ENCODE measurements at regions not wholly inside any gene's neighbourhood (a gene's known extent, or its start where the extent isn't known, plus 50 kb on each side); places are given as distances from the start of the nearest gene placed in this dataset.
"Not testable (repeated sequence)": the region's sequence is repeated elsewhere in the genome, so short reads cannot be mapped to it uniquely, and the experiment has no call there.

DNA sequence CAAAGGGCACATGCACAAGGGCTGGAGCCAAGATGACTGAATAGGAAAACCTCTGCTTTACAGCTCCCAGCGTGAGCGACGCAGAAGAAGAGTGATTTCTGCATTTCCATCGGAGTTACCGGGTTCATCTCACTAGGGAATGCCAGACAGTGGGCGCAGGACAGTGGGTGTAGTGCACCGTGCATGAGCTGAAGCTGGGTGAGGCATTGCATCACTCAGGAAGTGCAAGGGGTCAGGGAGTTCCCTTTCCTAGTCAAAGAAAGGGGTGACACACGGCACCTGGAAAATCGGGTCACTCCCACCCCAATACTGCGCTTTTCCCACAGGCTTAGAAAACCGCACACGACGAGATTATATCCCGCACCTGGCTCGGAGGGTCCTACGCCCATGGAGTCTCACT, 64.5 kb upstream of the HTR1E start:
- DNase-seq = not testable (repeated sequence)

DNA sequence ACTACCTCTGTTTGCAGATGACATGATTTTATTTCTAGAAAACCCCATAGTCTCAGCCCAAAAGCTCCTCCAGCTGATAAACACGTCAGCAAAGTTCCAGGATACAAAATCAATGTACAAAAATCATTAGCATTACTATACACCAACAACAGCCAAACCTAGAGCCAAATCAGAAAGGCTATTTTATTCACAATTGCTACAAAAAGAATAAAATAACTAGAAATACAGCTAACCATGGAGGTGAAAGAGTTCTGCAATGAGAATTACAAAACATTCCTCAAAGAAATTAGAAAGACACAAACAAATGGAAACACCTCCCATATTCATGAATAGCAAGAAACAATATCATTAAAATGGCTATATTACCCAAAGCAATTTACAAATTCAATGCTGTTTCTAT, 65.6 kb upstream of the HTR1E start:
- no peak for DNase-seq

DNA sequence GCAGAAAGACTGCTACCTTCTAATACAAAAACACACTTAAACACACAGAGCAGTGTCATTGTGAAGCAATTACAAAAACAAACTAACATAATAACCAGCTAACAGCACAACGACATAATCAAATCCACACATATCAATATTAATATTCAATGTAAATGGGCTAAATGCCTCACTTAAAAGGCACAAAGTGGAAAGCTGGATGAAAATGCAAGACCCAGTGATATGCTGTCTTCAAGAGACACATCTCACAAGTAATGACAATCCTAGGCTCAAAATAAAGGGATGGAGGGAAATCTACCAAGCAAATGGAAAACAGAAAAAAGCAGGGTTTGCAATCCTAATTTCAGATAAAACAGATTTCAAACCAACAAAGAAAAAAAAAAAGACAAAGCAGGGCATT, 67.8 kb upstream of the HTR1E start:
- DNase-seq = no peak

DNA sequence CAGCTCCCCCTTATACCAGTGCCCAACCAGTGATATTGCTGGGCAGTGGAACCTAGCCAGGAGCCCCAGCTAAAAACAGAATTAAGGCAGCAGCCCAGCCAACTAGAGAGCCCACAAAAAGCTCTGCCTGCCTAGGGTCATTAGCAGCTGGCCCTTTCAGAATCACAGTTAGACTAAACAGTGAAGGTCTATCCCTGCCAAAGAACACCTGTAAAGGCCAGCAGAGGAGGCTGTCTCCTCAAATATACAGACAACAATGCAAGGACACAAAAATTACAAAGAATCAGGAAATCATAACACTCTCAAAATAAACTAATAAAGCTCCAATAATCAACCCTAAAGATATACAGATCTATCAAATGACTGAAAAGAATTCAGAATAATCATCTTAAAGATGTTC, 77.8 kb upstream of the HTR1E start:
- no peak for DNase-seq

DNA sequence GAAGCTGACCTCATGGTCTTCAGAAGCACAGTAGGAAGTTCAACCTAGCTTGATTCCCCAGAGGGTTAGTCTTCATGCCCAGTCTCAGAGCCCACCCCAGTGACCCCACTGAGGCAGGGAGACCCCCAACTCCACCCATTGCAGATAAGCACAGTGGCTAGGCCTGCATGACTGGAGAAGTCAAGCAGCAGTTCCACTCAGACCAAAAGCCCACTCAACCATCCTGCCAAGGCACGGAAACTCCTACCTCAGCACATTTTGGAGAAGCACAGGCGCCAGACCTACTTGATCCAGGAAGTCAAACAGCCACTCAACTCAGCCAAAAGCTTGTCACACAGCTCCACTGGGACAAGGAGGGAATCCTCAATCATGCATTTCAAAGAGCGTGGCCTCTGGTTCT, 78.4 kb upstream of the HTR1E start:
- DNase-seq = no peak

DNA sequence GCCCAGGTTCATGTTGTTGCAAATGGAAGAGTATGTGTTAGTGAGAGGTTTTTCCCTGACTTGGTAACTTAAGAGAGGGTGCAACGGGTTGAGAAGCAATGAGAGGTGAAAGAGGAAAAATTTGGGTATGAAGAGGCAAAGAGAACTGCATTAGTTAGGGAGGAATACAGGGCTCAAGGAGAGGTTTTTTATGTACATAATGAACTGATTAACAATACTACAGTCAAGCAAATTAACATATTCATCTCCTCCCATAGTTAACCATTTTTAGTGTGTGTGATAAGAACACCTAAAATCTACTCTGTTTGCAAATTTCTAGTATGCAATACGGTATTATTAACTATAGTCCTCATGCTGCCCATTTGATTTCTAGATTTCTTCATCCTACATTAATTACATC, 79.5 kb upstream of the HTR1E start:
- no peak for DNase-seq

DNA sequence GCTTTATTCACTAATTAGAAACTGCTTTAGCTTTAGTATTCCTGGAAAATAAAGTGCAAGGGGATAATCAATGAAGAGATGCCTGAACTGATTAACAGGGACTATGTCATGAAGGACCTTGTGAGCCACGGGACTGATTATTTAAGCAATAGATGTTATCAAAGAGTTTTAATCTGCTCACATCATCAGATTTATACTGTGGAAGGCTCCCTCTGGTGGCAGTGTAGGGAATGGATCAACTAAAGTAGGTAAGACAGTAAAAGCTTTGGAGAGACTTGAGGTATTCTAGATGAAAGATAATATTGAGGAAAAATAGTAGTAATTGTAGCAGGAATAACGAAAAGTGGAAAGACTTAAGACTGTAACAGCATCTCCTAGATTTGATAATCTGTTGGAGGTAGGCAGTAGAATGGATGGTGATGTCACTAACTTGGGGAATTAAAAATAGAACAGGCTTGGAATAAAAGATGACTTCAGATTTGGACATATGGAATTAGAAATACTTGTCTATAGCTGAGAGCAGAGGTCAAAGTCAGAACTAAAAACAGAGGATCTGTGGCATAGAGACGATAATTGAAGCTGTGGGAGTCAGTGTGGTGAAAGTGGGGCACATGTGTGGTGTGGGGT, 80.3 kb upstream of the HTR1E start:
- DNase-seq = no peak

DNA sequence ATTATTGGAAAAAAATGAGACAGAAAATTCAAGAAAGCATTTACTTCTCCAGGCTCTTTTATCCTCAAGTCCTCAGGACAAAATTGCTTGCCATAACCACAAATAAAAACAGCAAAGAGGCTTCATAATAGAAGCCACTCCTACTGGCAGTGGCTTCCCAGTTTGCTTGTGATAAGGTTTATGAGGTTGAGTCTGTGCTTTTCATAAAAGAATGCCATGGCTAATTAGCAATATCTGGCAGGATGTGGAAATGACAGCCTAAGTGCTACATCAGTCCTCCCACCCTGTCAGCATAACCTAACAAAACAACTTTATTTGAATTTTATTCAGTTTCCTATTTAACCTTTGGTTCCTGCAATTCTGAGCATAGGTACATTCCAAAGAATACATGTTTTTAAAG, 80.9 kb upstream of the HTR1E start:
- DNase-seq = no peak

DNA sequence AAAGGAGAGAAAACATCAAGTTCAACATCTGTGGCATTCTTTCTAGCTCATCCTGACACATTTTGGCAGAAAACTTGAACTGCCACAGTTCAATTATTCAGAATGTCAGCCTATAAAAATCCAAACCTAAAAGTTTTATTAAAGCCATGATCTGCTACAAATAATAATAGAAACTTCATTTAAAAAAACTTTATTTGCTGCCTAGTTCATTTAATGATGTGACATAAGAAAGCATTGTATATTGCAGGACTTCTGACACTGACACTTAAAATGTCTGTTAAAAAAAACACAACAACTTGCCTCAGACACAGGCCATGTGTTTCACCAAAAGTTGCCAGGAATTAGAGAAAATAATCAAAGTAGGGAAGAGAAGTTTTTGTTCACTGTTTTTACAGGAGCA, 88.3 kb upstream of the HTR1E start:
- DNase-seq = peak; percentile 62

- no peak for DNase-seq
Measured at GRCh38 chr6:86832686-86833085, 104.6 kb upstream of the HTR1E start.

DNA sequence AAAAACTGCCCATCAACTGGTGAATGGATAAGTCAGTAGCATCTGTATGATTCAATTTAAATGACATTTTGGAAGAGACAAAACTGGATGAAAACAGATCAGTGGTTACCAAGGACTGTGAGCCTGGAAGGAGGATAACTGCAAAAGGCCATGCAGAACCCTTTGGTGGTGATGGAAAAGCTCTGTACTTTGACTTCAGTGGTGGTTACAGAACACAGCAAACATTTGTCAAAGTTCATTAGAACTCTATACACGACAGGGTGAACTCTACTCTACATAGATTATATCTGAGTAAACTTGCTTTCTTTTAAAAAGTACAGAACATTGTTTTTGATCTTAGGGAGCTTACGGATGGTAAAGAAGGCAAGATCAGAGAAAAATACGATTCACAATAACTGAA, 111.9 kb upstream of the HTR1E start:
- DNase-seq = no peak

DNA sequence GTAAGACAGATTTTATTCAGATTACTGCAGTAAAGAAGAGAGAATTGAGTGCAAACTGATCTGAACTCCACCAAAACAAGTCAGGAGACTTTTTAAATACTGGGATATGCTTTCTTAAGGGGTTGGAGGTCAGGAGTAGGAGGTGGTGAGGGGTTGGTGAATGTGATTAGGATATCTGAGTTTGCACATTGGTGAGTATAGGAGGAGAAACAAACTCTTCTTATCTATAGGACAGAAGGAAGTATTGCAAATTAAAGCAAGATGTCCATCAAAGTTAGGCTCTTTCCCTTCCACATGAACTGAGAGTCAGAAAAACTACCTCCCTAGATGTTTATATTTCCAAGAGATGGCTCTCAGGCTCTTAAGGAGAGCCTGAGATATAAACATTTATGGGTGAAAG, 114.6 kb upstream of the HTR1E start:
- DNase-seq = no peak

- no peak for DNase-seq
Measured at GRCh38 chr6:86820750-86821149, 116.6 kb upstream of the HTR1E start.

DNA sequence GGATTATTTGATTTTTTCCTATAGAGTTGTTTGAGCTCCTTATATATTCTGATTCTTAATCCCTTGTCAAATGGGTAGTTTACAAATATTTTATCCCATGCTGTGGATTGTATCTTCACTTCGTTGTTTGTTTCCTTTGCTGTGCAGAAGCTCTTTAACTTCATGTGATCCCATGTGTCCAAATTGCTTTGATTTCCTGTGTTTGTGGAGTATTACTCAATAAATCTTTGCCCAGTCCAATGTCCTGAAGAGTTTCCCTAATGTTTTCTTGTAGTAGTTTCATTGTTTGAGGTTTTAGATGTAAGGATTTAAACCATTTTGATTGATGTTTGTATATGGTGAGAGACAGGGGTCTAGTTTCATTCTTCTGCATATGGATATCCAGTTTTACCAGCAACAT, 143.7 kb upstream of the HTR1E start:
- DNase-seq = no peak

GRCh38 chr6:86791476-86791875, 145.9 kb upstream of the HTR1E start:
- no peak for DNase-seq

DNA sequence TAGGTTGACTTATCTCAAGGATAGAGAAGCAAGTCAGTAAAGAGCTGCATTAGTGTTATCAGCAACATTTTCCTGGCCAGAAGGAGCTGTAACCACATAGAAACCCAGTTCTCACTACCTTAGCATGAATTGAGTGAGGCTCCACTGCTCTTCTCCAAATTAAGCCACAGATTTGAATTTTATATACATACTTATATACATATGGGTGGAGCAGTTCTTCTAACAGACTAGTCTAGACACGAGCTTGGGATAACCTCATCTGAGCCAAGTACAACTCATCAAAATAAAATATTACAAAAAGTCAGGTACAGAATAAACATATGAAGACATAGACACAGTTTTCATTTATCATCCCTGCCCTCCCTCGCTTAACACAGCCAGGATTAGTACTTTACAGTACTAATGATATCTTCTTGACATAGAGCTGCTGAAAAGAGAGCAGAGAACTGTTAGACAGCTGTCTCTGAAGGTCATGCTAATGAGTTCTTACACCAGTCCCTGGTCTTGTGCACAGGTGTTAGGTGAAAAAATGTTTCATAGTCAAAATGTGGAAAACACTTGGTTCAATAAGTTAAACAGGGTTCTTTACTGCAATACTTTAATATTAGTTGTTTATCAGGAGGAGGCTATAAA, 147.4 kb upstream of the HTR1E start:
- no peak for DNase-seq

GRCh38 chr6:86782328-86782727, 155.0 kb upstream of the HTR1E start:
- no peak for DNase-seq

GRCh38 chr6:86780923-86781322, 156.4 kb upstream of the HTR1E start:
- no peak for DNase-seq

DNA sequence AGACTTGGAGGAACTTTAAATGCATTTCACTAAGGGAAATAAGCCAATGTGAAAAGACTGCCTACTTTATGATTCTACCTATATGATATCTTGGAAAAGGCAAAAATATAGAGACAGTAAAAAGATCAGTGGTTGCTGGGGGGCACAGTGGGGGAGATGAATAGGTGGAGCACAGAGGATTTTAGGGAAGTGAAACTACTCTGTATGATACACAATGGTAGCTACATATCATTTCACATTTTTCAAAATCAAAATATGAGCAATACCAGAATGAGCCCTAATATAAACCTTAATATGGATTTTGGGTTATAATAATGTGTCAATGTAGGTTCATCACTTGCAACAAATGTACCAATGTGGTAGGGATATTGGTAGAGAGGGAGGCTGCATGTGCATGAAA, 161.4 kb upstream of the HTR1E start:
- DNase-seq = no peak

DNA sequence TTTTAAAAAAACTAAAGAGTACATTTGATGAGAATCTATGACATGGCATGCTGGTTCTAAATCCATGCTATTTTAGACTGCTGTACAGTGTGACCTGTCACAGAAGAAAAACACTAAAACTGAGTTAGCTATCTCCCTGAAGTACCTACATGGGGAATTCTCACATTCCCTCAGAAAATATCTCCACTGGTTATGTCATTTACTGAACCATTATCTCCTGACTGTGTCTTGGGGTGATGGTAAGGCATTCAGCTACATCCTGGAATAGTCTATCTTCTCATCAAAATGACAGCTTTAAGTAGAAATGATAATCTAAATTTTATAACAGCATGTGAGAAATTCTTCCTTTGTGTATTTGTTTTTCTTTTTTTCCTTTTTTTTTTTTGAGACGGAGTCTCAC, 172.1 kb upstream of the HTR1E start:
- no peak for DNase-seq

- not testable (repeated sequence) for DNase-seq
Measured at GRCh38 chr6:86759953-86760352, 177.4 kb upstream of the HTR1E start.

GRCh38 chr6:86756640-86757229, 180.6 kb upstream of the HTR1E start:
- no peak for DNase-seq

DNA sequence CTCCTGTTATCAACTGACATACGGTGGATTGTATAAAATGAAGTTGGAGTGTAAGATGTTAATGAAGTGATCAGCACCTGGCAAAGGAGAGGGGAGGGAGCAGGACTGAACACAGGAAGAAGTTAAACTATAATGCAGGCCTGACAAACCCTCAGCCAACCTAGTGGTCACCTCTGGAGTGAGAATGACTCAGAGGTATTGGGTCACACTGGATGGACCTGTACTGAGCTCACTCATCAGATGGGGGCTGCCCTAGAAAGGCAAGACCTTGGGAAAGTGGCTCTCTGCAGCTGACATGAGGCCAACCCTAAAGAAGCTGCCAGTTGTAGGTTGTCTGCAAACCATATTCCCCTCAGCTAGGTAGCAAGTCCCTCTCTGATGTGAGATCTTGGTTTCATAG, 193.3 kb upstream of the HTR1E start:
- DNase-seq = no peak

DNA sequence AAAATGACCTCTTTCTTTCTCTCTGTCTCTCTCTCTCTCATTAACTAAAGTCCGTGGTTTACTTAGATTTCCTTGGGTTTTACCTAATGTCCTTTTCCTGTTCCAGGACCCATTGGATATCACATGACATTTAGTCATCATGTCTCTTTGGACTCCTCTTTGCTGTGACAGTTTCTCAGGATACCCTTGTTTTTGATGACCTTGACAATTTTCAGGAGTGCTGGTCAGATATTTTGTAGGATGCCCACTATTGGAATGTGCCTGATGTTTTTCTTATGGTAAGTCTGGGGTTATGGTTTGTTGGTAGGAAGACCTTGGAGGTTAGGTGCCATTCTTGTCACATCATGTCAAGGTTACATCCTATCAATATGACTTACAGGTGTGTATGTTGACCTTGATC, 199.2 kb upstream of the HTR1E start:
- DNase-seq = no peak
